Nephron (organoid): ENCODE measurements at regions not wholly inside any gene's neighbourhood (a gene's known extent, or its start where the extent isn't known, plus 50 kb on each side); places are given as distances from the start of the nearest gene placed in this dataset.

Experiments
- H3K27ac Mint-ChIP-seq, 3 experiments: 2 replicates each; pipeline ENCODE4 v1.8.0; 2020; ENCODE audit warnings: mixed read lengths in 3 of 3, mild to moderate bottlenecking in 2 of 3, moderate library complexity in 1 of 3
- H3K27me3 Mint-ChIP-seq: 2 replicates; pipeline ENCODE4 v1.8.0; 2021; ENCODE audit warnings: low read depth, mild to moderate bottlenecking, moderate library complexity, mixed read lengths
- H3K36me3 Mint-ChIP-seq: 2 replicates; pipeline ENCODE4 v1.8.0; 2020; ENCODE audit warnings: low read depth, mixed read lengths
- H3K4me1 Mint-ChIP-seq: 2 replicates; pipeline ENCODE4 v1.8.0; 2020; ENCODE audit warnings: mixed read lengths
- H3K4me3 Mint-ChIP-seq, 3 experiments: 2 replicates each; pipeline ENCODE4 v1.8.0; 2020; ENCODE audit warnings: mild to moderate bottlenecking in 3 of 3, mixed read lengths in 3 of 3, moderate library complexity in 2 of 3
- H3K9me3 Mint-ChIP-seq: 2 replicates; pipeline ENCODE4 v1.8.0; 2020; ENCODE audit warnings: mixed read lengths
- CTCF ChIP-seq, 3 experiments: fragments of 200-600 bp; sonication (generic); IDR thresholded peaks; one replicate each; pipeline ENCODE4 v1.5.0; 2021; ENCODE audit warnings: antibody characterized with exemption in 3 of 3; ENCODE audit not compliant: unreplicated experiment in 3 of 3

- H3K36me3 Mint-ChIP-seq = no peaks in the 10 kb centered on the region
- H3K9me3 Mint-ChIP-seq = peaks cover 5% of the 10 kb centered on the region
- H3K4me3 Mint-ChIP-seq = peak overlapping the region in 1 of 3 experiments; percentile 34
- no peaks in the 10 kb centered on the region for H3K27me3 Mint-ChIP-seq
- H3K4me1 Mint-ChIP-seq = peaks cover 55% of the 10 kb centered on the region
- peak overlapping the region in 2 of 3 experiments; percentile 72 to 89 for H3K27ac Mint-ChIP-seq
- no peak for TF ChIP-seq CTCF (IDR thresholded peaks at IDR 0.05; ENCODE audit: unreplicated experiment in 3 of 3)
Measured at GRCh38 chr9:89901920-89902319, 297.1 kb downstream of the GADD45G start.

- Mint-ChIP-seq H3K4me1 (peaks cover 55% of the 10 kb centered on the region), H3K36me3 (no peaks in the 10 kb centered on the region), H3K27me3 (no peaks in the 10 kb centered on the region), H3K9me3 (peaks cover 10% of the 10 kb centered on the region), H3K4me3 (peak overlapping the region in 1 of 3 experiments; percentile 34), H3K27ac (peak overlapping the region; percentile 11 to 89 (median 72))
- TF ChIP-seq CTCF (IDR thresholded peaks at IDR 0.05; ENCODE audit: unreplicated experiment in 3 of 3) = no peak
Measured at GRCh38 chr9:89902450-89903140, 297.8 kb downstream of the GADD45G start.

- Mint-ChIP-seq H3K27me3 (no peaks in the 10 kb centered on the region), H3K4me3 (no peak overlapping the region), H3K9me3 (peaks cover 10% of the 10 kb centered on the region), H3K36me3 (no peaks in the 10 kb centered on the region), H3K27ac (peak overlapping the region in 2 of 3 experiments; percentile 72 to 89), H3K4me1 (peaks cover 55% of the 10 kb centered on the region)
- no peak for TF ChIP-seq CTCF (IDR thresholded peaks at IDR 0.05; ENCODE audit: unreplicated experiment in 3 of 3)
Measured at GRCh38 chr9:89903141-89903475, 298.3 kb downstream of the GADD45G start.

- H3K4me3 Mint-ChIP-seq = peak overlapping the region in 1 of 3 experiments; percentile 2
- peaks cover 3% of the 10 kb centered on the region for H3K27me3 Mint-ChIP-seq
- no peaks in the 10 kb centered on the region for H3K36me3 Mint-ChIP-seq
- peaks cover 20% of the 10 kb centered on the region for H3K9me3 Mint-ChIP-seq
- no peak for TF ChIP-seq CTCF (IDR thresholded peaks at IDR 0.05; ENCODE audit: unreplicated experiment in 3 of 3)
- peaks cover 39% of the 10 kb centered on the region for H3K4me1 Mint-ChIP-seq
- H3K27ac Mint-ChIP-seq = no peak overlapping the region
Measured at GRCh38 chr9:89905606-89906338, 301.0 kb downstream of the GADD45G start.

GRCh38 chr9:89911721-89912604, 307.2 kb downstream of the GADD45G start:
- Mint-ChIP-seq H3K4me3 (no peak overlapping the region), H3K27me3 (peaks cover 6% of the 10 kb centered on the region), H3K4me1 (no peaks in the 10 kb centered on the region), H3K9me3 (peaks cover 15% of the 10 kb centered on the region), H3K27ac (no peak overlapping the region), H3K36me3 (no peaks in the 10 kb centered on the region)
- no peak for TF ChIP-seq CTCF (IDR thresholded peaks at IDR 0.05; ENCODE audit: unreplicated experiment in 3 of 3)
